ENCODE measurements at regions not wholly inside any gene's neighbourhood (a gene's known extent, or its start where the extent isn't known, plus 50 kb on each side); places are given as distances from the start of the nearest gene placed in this dataset.

GRCh38 chr7:4612939-4613841, 68.9 kb upstream of the FOXK1 start:
- H3K9ac ChIP-seq (ENCODE audit: low read depth in 2 of 2, low read length in 2 of 2) = no peak overlapping the region
- H3K4me3 ChIP-seq = peak overlapping the region; percentile 11
- no peaks in the 10 kb centered on the region for H3K9me3 ChIP-seq
- TF ChIP-seq, protein P1, sequence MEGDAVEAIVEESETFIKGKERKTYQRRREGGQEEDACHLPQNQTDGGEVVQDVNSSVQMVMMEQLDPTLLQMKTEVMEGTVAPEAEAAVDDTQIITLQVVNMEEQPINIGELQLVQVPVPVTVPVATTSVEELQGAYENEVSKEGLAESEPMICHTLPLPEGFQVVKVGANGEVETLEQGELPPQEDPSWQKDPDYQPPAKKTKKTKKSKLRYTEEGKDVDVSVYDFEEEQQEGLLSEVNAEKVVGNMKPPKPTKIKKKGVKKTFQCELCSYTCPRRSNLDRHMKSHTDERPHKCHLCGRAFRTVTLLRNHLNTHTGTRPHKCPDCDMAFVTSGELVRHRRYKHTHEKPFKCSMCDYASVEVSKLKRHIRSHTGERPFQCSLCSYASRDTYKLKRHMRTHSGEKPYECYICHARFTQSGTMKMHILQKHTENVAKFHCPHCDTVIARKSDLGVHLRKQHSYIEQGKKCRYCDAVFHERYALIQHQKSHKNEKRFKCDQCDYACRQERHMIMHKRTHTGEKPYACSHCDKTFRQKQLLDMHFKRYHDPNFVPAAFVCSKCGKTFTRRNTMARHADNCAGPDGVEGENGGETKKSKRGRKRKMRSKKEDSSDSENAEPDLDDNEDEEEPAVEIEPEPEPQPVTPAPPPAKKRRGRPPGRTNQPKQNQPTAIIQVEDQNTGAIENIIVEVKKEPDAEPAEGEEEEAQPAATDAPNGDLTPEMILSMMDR (IDR thresholded peaks at IDR 0.05) = no peak
- H3K36me3 ChIP-seq = no peaks in the 10 kb centered on the region
- H3K27me3 ChIP-seq = no peaks in the 10 kb centered on the region
- intact Hi-C loops (cut with DNase I) = no loop called here
- H3K4me1 ChIP-seq = no peaks in the 10 kb centered on the region
- H3K27ac ChIP-seq = no peak overlapping the region
- no peak for DNase-seq

- TF ChIP-seq, protein P1 (IDR thresholded peaks at IDR 0.05) = no peak
- no peak overlapping the region for H3K4me3 ChIP-seq
- H3K4me1 ChIP-seq = no peaks in the 10 kb centered on the region
- no peak overlapping the region for H3K9ac ChIP-seq (ENCODE audit: low read depth in 2 of 2, low read length in 2 of 2)
- no peak for DNase-seq
- H3K9me3 ChIP-seq = no peaks in the 10 kb centered on the region
- no peaks in the 10 kb centered on the region for H3K27me3 ChIP-seq
- H3K36me3 ChIP-seq = no peaks in the 10 kb centered on the region
- no peak overlapping the region for H3K27ac ChIP-seq
- intact Hi-C loops (cut with DNase I) = no loop called here
These were observed 68.1 kb upstream of the FOXK1 start for GRCh38 chr7:4613846-4614548.

GRCh38 chr7:4616116-4616515, 66.0 kb upstream of the FOXK1 start:
- DNase-seq = no peak
- no peak overlapping the region for H3K27ac ChIP-seq
- intact Hi-C loops (cut with DNase I) = no loop called here
- TF ChIP-seq, protein P1 (IDR thresholded peaks at IDR 0.05) = no peak
- H3K4me1 ChIP-seq = no peaks in the 10 kb centered on the region
- H3K27me3 ChIP-seq = no peaks in the 10 kb centered on the region
- H3K36me3 ChIP-seq = no peaks in the 10 kb centered on the region
- H3K4me3 ChIP-seq = no peak overlapping the region
- no peak overlapping the region for H3K9ac ChIP-seq (ENCODE audit: low read depth in 2 of 2, low read length in 2 of 2)
- no peaks in the 10 kb centered on the region for H3K9me3 ChIP-seq

GRCh38 chr7:4621396-4621795, 60.7 kb upstream of the FOXK1 start:
- no peaks in the 10 kb centered on the region for H3K27me3 ChIP-seq
- no peak overlapping the region for H3K4me3 ChIP-seq
- TF ChIP-seq, protein P1 (IDR thresholded peaks at IDR 0.05) = no peak
- no peak for DNase-seq
- H3K36me3 ChIP-seq = no peaks in the 10 kb centered on the region
- H3K27ac ChIP-seq = no peak overlapping the region
- intact Hi-C loops (cut with DNase I) = no loop called here
- H3K9ac ChIP-seq (ENCODE audit: low read depth in 2 of 2, low read length in 2 of 2) = no peak overlapping the region
- no peaks in the 10 kb centered on the region for H3K9me3 ChIP-seq
- no peaks in the 10 kb centered on the region for H3K4me1 ChIP-seq

- H3K4me1 ChIP-seq = no peaks in the 10 kb centered on the region
- no peak overlapping the region for H3K27ac ChIP-seq
- intact Hi-C loops (cut with DNase I) = no loop called here
- no peak overlapping the region for H3K9ac ChIP-seq (ENCODE audit: low read depth in 2 of 2, low read length in 2 of 2)
- H3K36me3 ChIP-seq = no peaks in the 10 kb centered on the region
- TF ChIP-seq, protein P1 (IDR thresholded peaks at IDR 0.05) = no peak
- H3K9me3 ChIP-seq = no peaks in the 10 kb centered on the region
- no peak overlapping the region for H3K4me3 ChIP-seq
- DNase-seq = no peak
- no peaks in the 10 kb centered on the region for H3K27me3 ChIP-seq
These were observed 55.7 kb upstream of the FOXK1 start for GRCh38 chr7:4626318-4626845.
